ENCODE measurements at regions not wholly inside any gene's neighbourhood (a gene's known extent, or its start where the extent isn't known, plus 50 kb on each side); places are given as distances from the start of the nearest gene placed in this dataset.

DNA sequence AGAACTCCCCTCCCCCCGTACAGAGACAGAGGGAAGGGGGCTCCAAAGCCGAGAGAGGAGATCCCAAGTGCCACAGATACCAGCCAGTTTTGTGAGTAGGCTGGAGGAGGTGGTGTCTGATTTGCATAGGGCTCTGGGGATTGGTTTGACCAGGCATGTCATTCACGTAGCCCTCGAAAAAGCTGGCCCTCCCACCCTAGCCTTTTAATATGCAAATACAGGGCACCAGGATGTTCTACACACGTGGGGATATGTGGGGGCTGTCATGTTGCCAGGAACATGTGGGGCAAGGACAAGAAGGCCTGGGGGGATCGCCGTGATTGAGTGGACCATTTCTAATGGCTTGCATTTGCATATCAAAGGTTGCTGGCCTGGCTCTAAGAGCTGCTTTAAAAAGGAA is 272.9 kb downstream of the PPP1R2C start:
- no peak for DNase-seq

- no peak for DNase-seq
Measured at GRCh38 chrX:42499620-42500019, 278.3 kb downstream of the PPP1R2C start.

DNA sequence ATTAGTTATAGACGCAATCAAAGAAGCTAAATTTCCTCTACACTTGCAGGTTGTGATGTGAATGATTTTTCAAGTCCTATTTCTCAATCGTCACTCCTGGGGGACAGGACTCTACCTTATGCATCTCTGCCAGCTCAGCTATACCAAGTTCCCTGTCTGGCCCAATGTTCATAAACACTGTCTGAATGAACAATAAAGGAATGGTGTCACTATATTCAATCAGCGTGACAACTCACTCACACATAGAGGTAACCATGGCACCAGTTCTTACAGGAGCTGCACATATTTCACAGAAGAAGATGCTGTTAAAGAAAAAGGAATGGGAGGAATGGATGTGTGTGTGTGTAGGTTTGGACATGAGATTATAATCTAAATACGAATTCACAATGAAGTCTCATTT is 280.6 kb downstream of the PPP1R2C start:
- no peak for DNase-seq

DNA sequence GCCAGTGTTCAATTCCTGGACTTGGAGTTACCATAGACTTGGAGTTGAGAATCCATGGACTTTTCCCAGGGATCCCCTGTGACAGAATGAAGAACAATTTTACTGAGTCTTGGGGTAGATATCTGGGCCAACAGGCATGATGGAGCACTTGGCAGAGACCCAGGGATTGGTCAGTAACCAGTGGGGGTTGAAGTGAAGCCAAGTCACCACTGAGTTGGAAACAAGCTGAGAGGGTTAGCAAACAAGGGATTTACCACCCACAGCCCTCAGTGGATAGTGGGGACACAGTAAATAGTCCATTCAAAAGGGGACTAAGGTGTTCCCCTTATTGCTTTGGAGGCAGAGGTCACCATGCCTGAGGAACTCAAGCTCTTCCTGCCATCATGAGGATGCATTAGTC is 281.7 kb downstream of the PPP1R2C start:
- DNase-seq: no peak

GRCh38 chrX:42495139-42495538 is 282.8 kb downstream of the PPP1R2C start:
- peak; percentile 11 for DNase-seq

- DNase-seq: no peak
Measured at GRCh38 chrX:42491137-42491907, 286.6 kb downstream of the PPP1R2C start.

DNA sequence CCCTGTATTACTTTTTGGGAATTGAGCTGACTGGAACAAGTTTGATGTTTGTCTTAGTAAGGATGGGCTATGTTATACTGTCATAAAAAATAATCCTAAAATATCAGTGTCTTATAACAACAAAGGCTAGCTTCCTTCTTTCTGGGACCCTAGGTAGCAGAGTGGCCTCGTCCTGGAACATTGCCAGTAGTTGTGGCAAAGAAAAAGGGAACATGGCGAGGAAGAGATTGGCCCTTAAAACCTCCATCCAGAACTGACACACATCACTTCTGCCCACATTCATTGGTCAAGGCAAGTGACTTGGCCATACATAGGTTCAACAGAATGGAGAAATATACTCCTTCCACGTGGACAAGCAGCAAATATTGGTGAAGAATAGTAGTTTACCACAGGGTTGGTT is 287.9 kb downstream of the PPP1R2C start:
- DNase-seq: no peak

GRCh38 chrX:42485601-42486000 is 292.4 kb downstream of the PPP1R2C start:
- DNase-seq: no peak

DNA sequence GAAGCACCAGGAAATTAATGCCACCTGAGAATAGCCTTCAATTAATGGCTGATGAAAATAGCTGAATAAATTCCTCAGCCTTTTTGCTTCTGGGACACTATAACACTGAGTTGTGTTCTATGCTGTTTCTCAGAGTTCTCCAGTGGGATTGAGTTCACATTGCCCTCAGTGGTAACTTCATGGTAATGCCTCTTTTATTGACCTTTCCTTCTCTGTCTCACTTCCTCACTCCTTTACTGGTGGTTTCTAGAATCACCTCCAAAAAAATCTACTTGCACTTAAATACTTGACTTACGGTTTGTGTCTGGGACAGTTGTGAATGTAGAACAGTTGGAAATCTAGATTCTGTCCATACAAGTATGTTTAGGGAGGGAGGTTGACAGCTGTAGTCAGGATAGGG is 293.7 kb downstream of the PPP1R2C start:
- no peak for DNase-seq

DNA sequence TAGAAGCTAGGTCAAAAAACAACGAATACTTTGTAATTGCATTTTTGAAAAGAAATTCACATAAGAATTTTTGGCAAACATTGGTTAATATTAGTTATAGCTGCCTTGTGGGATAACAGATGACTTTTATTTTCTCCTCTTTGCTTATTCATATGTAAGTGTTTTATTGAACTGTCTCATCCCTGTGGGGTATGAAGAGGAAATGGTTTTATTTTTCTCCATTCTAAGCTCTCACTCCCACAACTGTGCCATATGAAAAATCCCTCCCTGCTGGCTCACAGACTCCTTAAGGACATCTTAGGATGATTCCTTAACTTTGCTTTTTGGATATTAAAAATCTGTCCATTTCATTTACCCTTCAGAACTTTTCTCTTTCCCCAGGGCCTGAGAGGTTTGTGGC is 300.6 kb downstream of the PPP1R2C start:
- DNase-seq: no peak

DNA sequence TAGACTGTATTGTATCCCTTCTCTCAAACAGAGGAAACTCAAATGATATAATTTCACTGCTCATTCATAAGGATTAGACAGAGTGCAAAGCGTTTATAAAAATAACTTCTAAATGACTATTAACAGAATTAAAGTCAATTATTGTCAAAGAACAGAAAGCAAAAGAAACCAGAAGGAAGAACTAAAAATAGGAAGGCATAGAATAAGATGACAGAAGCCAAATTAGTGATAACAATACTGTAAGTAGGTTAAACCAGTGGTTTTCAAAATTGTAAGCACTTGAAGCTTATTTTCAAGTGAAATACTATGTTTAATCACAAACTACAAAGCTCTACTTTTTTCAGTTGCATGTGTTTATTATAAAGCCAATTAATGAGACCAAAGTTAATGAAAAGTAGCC is 305.2 kb downstream of the PPP1R2C start:
- no peak for DNase-seq

GRCh38 chrX:42466332-42467046 is 311.5 kb downstream of the PPP1R2C start:
- DNase-seq: no peak

DNA sequence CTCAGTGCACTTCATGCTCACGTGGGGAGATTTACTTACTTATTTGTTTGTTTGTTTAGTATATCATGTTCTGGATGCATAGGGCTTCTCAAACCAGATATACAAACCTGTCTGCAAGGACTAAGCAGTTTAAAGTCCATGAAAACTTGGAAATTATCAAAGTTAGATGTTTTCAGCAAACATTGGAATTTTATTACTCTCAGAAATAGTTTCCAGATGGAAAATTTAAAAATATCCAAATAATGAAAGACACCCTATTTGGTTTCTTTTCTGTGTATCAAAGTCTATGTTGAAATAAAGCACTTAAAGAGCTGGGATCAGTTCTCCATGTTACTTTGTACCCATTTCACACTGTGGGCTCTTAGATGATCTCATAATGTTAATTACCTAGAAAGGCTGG is 312.1 kb downstream of the PPP1R2C start:
- no peak for DNase-seq

DNA sequence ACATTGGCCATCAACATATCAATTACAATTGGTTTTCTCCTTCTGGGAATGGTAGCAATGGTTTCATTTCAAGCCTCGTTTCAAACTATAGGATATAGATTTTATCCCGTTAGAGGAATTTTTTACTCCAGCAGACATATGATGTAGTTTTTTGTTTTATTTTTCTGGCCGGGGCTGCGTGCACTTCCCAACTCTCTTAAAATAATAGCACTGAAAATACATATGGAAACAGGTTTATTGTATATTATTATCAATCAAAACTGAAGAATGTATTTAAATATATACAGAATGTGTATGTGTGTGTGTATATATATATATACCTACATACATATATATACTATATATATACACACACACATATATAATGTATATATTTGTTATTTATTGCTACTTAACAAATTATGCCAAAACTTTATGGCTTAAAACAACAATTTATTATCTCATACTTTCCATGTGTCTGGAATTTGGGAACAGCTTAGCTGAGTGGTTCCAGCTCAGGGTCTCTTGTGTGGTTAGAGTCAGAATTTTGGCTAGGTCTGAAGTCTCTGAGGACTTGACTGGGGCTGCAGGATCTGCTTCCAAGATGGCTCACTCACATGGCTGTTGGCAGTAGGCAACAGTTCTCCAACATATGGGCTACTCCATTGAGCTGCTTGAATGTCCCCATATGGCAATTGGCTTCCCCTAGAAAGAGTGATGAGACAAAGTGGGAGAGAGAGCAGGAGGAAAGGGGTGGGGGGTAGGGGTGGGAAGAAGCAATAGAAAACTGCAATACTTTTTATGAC is 314.1 kb downstream of the PPP1R2C start:
- DNase-seq: no peak

DNA sequence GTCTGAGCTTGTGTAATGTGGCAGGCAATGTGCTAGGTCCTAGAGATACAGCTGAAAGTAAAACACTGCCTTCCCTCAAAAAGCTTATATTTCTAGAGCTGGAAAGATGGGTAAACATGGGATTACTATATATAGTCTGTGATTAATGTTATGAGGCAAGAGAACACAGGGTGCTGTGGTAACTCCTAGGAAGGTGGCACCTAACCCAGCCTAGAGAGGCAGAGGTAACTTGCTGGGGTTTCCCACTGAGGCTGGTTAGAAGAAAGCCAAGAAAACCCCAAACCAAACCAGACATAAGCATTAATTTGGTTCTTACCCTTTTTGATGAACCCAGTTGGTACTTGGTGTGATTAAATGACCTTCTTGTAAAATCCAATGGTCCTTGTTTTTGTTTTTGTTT is 315.0 kb downstream of the PPP1R2C start:
- no peak for DNase-seq

DNA sequence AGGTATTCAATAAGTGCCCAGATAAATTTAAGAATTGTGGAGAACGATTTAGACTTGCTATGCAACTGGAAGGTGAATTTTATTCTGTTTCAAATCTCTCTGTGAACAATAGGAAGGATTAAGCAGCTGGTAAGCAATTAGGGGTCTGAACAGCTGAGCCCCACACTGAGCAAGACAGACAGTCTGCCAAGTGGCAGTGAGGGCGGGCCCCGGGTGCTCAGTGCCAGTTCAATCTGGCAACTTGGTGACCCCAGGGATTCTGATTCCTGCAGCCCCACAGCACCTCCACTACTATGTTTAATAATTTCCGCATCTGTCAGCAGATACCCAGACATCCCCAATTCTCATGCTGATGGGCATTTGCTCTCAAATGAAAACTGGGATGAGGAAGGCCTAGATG is 317.3 kb downstream of the PPP1R2C start:
- DNase-seq: no peak

DNA sequence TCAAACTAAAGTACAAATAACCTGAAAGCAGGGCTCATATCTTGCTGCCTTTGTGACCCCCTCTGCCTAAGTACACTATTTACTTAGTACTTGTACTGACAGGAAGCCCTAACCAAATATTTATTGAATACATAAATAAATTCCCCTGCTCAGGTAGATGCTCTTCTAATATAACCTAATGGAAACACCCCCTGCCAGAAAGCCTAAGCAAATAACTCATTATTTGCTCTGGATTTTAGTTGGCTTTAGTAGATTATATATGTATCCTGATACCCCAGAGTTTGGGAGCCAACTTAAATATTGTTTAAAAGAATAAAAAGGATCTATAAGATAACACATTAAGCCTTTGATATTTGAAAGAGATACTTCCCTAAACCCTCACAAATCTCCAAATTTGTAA is 318.2 kb downstream of the PPP1R2C start:
- DNase-seq: no peak

GRCh38 chrX:42456176-42456700 is 321.7 kb downstream of the PPP1R2C start:
- no peak for DNase-seq

GRCh38 chrX:42450228-42450627 is 327.7 kb downstream of the PPP1R2C start:
- DNase-seq: no peak

DNA sequence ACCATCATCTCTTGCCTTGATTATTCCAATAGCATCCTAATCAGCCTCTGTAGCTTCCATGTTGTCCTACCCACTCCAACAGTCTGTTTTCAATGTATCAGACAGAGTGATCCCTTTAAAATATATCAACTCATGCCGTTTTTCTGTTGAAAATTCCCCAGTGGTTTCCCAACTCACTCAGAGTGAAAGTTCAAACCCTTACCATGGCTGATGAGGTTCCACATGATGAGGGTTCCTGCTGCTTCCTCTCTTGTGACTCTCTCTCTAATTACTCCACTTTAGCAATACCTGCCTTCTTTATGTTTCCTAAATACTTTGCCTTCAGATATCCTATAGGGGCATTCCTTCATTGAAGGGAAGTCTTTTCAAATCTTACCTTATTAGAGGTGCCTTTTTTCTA is 334.7 kb downstream of the PPP1R2C start:
- no peak for DNase-seq

- DNase-seq: no peak
Measured at GRCh38 chrX:42442745-42443144, 335.2 kb downstream of the PPP1R2C start.

DNA sequence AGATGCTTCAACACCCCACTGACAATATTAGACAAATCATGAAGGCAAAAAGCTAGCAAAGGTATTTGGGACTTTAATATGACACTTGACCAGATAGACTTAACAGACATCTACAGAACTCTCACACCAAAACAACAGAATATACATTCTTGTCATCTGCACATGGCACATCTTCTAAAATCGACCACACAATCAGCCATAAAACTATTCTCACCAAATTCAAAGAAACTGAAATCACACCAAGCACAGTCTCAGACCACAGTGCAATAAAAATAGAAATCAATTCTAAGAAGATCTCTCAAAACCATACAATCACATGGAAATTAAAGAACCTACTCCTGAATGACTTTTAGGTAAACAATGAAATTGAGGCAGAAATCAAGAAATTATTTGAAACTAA is 340.8 kb downstream of the PPP1R2C start:
- no peak for DNase-seq

DNA sequence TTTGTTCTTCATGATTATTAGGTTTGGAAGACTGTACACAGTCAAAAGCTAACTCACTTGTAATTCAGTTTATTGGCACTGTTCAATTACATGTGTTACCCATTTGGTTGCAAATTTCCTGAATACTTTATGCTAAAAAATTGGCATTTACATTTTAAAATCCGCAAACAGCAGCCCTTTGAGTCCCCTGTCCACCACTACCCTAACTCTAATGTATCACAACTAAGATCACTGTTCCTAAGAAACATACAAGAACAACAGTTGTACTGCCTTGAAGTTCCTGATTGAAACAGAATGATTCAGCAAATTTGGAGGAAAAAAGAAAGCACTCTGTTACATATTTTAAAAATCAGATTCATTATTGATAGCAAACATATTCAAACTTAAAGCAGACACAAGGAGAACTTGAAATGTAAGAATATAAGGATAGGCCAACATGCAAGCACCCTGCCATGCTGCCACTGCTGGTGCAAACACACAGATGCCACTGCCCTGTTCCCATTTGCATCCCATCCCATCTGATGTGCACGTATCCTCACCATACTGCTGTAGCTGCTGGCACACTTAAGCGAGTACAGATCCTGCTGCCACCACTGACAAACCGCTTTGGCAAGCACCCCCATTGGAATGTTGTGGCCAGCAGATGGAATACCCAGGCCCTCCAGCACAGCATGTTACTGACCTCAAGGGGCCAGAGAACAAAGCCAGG is 343.4 kb downstream of the PPP1R2C start:
- no peak for DNase-seq

Data from NCI-H2107 (cell line).